ENCODE measurements at regions not wholly inside any gene's neighbourhood (a gene's known extent, or its start where the extent isn't known, plus 50 kb on each side); places are given as distances from the start of the nearest gene placed in this dataset.

- TF ChIP-seq CTCF (conservative IDR thresholded peaks at IDR 0.05; ENCODE audit: low read depth, low read length) (no peak), EZH2 (IDR thresholded peaks at IDR 0.05; ENCODE audit: borderline replicate concordance, low read depth, low read length, poor library complexity, severe bottlenecking) (no peak)
Observed at GRCh38 chr6:8760951-8761350, 325.6 kb upstream of the SLC35B3 start.

Measured in A673 (cell line).